ENCODE measurements at regions not wholly inside any gene's neighbourhood (a gene's known extent, or its start where the extent isn't known, plus 50 kb on each side); places are given as distances from the start of the nearest gene placed in this dataset.

DNA sequence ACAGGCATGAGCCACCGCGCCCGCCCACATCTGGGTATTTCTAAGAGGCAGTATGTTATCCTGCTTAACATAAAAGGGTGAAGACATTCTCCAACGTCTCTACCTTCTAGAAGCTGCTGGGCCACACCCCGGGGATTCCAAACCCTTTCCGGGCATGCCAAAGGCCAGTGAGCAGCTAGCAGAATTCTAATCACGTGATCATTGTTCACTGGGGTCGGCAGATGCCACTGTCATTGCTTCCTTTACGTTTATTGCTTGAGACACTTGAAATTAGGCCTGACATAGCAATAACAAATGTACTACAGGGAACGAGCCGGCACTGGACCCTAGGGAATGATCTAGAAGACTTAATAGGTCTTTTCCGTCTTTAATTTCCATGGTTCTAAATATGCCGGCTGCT, 141.2 kb upstream of the ZFHX3 start:
- H3K9me3 ChIP-seq (ENCODE audit: control insufficient read depth, insufficient read depth, low read length), result no peaks in the 10 kb centered on the region
- H3K79me2 ChIP-seq (ENCODE audit: control insufficient read depth, low read length), result no peaks in the 10 kb centered on the region
- H3K4me2 ChIP-seq (ENCODE audit: low read length), result no peak overlapping the region
- no peak overlapping the region for H3K27ac ChIP-seq (ENCODE audit: low read depth, low read length)
- no peaks in the 10 kb centered on the region for H3K36me3 ChIP-seq (ENCODE audit: control insufficient read depth, low read length)
- no peaks in the 10 kb centered on the region for H3F3A ChIP-seq (ENCODE audit: control insufficient read depth, insufficient read depth)
- H3K4me1 ChIP-seq (ENCODE audit: control insufficient read depth, low read length), result no peaks in the 10 kb centered on the region
- no peaks in the 10 kb centered on the region; the same call in 1 of the 2 replicates for H3K27me3 ChIP-seq (ENCODE audit: control insufficient read depth, low read length)
- H3K4me3 ChIP-seq (ENCODE audit: low read length), result no peak overlapping the region
- TF ChIP-seq EZH2phosphoT487 (IDR thresholded peaks at IDR 0.05; ENCODE audit: borderline replicate concordance, low read length), result no peak
- TF ChIP-seq, protein P1, sequence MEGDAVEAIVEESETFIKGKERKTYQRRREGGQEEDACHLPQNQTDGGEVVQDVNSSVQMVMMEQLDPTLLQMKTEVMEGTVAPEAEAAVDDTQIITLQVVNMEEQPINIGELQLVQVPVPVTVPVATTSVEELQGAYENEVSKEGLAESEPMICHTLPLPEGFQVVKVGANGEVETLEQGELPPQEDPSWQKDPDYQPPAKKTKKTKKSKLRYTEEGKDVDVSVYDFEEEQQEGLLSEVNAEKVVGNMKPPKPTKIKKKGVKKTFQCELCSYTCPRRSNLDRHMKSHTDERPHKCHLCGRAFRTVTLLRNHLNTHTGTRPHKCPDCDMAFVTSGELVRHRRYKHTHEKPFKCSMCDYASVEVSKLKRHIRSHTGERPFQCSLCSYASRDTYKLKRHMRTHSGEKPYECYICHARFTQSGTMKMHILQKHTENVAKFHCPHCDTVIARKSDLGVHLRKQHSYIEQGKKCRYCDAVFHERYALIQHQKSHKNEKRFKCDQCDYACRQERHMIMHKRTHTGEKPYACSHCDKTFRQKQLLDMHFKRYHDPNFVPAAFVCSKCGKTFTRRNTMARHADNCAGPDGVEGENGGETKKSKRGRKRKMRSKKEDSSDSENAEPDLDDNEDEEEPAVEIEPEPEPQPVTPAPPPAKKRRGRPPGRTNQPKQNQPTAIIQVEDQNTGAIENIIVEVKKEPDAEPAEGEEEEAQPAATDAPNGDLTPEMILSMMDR (IDR thresholded peaks at IDR 0.05; ENCODE audit: low read depth, low read length, poor library complexity, severe bottlenecking), result no peak
- no peaks in the 10 kb centered on the region for H3K9me2 ChIP-seq (replicated peaks; ENCODE audit: control insufficient read depth, low read length)
- no peaks in the 10 kb centered on the region for H4K20me1 ChIP-seq (ENCODE audit: control insufficient read depth, insufficient read depth, low read depth, low read length)

- Histone ChIP-seq H3K27me3 (ENCODE audit: control insufficient read depth, low read length) (no peaks in the 10 kb centered on the region; the same call in 1 of the 2 replicates), H3K4me2 (ENCODE audit: low read length) (no peak overlapping the region), H3K27ac (ENCODE audit: low read depth, low read length) (no peak overlapping the region), H3K9me3 (ENCODE audit: control insufficient read depth, insufficient read depth, low read length) (no peaks in the 10 kb centered on the region), H3K36me3 (ENCODE audit: control insufficient read depth, low read length) (no peaks in the 10 kb centered on the region), H3K9me2 (replicated peaks; ENCODE audit: control insufficient read depth, low read length) (no peaks in the 10 kb centered on the region), H3K4me1 (ENCODE audit: control insufficient read depth, low read length) (no peaks in the 10 kb centered on the region), H3K4me3 (ENCODE audit: low read length) (no peak overlapping the region), H3F3A (ENCODE audit: control insufficient read depth, insufficient read depth) (no peaks in the 10 kb centered on the region), H3K79me2 (ENCODE audit: control insufficient read depth, low read length) (no peaks in the 10 kb centered on the region), H4K20me1 (ENCODE audit: control insufficient read depth, insufficient read depth, low read depth, low read length) (no peaks in the 10 kb centered on the region)
- TF ChIP-seq EZH2phosphoT487 (IDR thresholded peaks at IDR 0.05; ENCODE audit: borderline replicate concordance, low read length), result no peak
- TF ChIP-seq, protein P1 (IDR thresholded peaks at IDR 0.05; ENCODE audit: low read depth, low read length, poor library complexity, severe bottlenecking), result no peak
These were observed 139.0 kb upstream of the ZFHX3 start for GRCh38 chr16:73186752-73187601.

GRCh38 chr16:73185737-73186136, 137.8 kb upstream of the ZFHX3 start:
- TF ChIP-seq EZH2phosphoT487 (IDR thresholded peaks at IDR 0.05; ENCODE audit: borderline replicate concordance, low read length), result no peak
- TF ChIP-seq, protein P1 (IDR thresholded peaks at IDR 0.05; ENCODE audit: low read depth, low read length, poor library complexity, severe bottlenecking), result no peak
- Histone ChIP-seq H3K9me3 (ENCODE audit: control insufficient read depth, insufficient read depth, low read length) (no peaks in the 10 kb centered on the region), H4K20me1 (ENCODE audit: control insufficient read depth, insufficient read depth, low read depth, low read length) (no peaks in the 10 kb centered on the region), H3K9me2 (replicated peaks; ENCODE audit: control insufficient read depth, low read length) (no peaks in the 10 kb centered on the region), H3F3A (ENCODE audit: control insufficient read depth, insufficient read depth) (no peaks in the 10 kb centered on the region), H3K4me2 (ENCODE audit: low read length) (no peak overlapping the region), H3K27ac (ENCODE audit: low read depth, low read length) (no peak overlapping the region), H3K36me3 (ENCODE audit: control insufficient read depth, low read length) (no peaks in the 10 kb centered on the region), H3K4me1 (ENCODE audit: control insufficient read depth, low read length) (no peaks in the 10 kb centered on the region), H3K4me3 (ENCODE audit: low read length) (no peak overlapping the region), H3K79me2 (ENCODE audit: control insufficient read depth, low read length) (no peaks in the 10 kb centered on the region), H3K27me3 (ENCODE audit: control insufficient read depth, low read length) (no peaks in the 10 kb centered on the region; the same call in 1 of the 2 replicates)

Measured in DOHH2 (cell line).